ENCODE measurements at regions not wholly inside any gene's neighbourhood (a gene's known extent, or its start where the extent isn't known, plus 50 kb on each side); places are given as distances from the start of the nearest gene placed in this dataset.

GRCh38 chr14:38430522-38430921, 174.6 kb upstream of the CLEC14A start:
- Histone ChIP-seq H3K4me1 (no peaks in the 10 kb centered on the region), H3K27me3 (no peaks in the 10 kb centered on the region), H3K36me3 (no peaks in the 10 kb centered on the region), H3K4me3 (no peak overlapping the region), H3K27ac (no peak overlapping the region), H3K9me3 (no peaks in the 10 kb centered on the region)
- no peak for DNase-seq
- no peak for ATAC-seq
- TF ChIP-seq, protein P1, sequence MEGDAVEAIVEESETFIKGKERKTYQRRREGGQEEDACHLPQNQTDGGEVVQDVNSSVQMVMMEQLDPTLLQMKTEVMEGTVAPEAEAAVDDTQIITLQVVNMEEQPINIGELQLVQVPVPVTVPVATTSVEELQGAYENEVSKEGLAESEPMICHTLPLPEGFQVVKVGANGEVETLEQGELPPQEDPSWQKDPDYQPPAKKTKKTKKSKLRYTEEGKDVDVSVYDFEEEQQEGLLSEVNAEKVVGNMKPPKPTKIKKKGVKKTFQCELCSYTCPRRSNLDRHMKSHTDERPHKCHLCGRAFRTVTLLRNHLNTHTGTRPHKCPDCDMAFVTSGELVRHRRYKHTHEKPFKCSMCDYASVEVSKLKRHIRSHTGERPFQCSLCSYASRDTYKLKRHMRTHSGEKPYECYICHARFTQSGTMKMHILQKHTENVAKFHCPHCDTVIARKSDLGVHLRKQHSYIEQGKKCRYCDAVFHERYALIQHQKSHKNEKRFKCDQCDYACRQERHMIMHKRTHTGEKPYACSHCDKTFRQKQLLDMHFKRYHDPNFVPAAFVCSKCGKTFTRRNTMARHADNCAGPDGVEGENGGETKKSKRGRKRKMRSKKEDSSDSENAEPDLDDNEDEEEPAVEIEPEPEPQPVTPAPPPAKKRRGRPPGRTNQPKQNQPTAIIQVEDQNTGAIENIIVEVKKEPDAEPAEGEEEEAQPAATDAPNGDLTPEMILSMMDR (IDR thresholded peaks at IDR 0.05), result no peak
- intact Hi-C loops (cut with DNase I), result no loop called here

DNA sequence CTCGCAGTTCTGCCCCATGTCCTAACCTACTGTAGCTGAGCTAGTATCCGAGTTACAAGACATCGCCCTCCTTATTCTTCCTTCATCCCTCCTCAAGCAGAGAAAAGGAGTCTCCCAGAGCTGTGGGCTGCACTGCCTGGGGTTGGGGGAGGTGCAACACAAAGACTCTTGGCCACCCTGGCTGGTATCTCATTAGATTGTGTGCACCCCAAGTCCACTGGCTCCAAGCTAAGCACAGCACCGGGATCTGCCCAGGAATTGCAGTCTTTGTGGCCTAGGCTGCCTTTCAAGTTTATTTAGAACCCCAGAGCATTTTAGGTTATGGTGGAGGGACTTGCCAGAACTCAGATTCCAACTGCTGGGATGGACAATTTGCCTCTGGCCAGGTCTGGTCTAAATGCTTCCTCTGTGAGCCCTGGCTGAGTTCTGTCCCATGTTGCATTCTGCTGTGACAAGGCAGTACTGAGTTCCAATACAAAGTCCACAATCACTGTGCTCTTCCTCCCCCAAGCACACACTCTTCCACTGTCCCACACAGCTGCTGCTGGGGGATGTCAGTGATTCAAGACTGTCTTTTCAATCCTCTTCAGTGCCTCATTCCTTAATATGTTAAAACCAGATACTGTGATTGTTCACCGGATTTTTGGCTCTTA, 169.6 kb upstream of the CLEC14A start:
- H3K4me3 ChIP-seq, result no peak overlapping the region
- TF ChIP-seq, protein P1 (IDR thresholded peaks at IDR 0.05), result no peak
- no peaks in the 10 kb centered on the region for H3K27me3 ChIP-seq
- no peak overlapping the region for H3K27ac ChIP-seq
- ATAC-seq (no peak), DNase-seq (no peak)
- intact Hi-C loops (cut with DNase I), result no loop called here
- H3K4me1 ChIP-seq, result no peaks in the 10 kb centered on the region
- H3K9me3 ChIP-seq, result peaks cover 5% of the 10 kb centered on the region
- no peaks in the 10 kb centered on the region for H3K36me3 ChIP-seq

DNA sequence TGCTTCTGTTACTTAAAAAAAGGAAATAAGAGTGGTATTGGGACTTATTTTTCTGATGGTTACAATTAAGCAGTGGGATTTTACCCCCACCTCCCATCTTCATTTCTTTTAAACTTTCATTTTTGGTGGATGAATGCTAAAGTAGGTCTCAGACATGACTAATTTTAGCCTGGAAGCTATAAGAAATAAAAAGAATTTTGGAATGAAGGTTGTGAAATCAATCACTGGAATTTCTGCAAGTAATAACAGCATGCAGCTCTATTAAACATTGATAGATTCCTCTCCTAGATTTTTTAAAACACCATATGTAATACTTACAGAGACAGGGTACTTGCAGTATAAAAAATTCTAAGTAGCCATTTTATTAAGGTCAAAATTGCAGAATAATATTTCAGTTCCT, 164.2 kb upstream of the CLEC14A start:
- Histone ChIP-seq H3K36me3 (no peaks in the 10 kb centered on the region), H3K9me3 (peaks cover 5% of the 10 kb centered on the region), H3K4me3 (no peak overlapping the region), H3K27ac (no peak overlapping the region), H3K4me1 (no peaks in the 10 kb centered on the region), H3K27me3 (no peaks in the 10 kb centered on the region)
- ATAC-seq, result no peak
- no peak for DNase-seq
- intact Hi-C loops (cut with DNase I), result no loop called here
- TF ChIP-seq, protein P1 (IDR thresholded peaks at IDR 0.05), result no peak

DNA sequence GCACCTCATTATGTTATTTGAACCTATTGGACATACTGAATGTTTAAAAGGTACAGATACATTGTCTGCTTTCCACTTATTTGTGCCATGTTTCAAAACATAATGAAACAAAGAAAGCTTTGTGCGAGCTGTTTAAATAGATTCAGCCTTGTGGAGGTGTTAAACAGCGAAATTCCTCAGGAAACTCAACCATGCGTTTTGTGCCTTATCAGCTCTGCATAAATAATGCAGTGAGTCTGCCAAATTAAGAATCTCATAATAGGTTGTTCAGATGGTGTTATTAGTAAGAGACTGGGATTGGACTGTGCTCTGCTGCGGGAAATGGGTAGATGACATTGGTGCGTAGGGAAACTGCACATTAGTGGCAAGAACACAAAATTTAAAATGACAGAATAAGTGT, 163.7 kb upstream of the CLEC14A start:
- Histone ChIP-seq H3K36me3 (no peaks in the 10 kb centered on the region), H3K27ac (no peak overlapping the region)
- intact Hi-C loops (cut with DNase I), result no loop called here

DNA sequence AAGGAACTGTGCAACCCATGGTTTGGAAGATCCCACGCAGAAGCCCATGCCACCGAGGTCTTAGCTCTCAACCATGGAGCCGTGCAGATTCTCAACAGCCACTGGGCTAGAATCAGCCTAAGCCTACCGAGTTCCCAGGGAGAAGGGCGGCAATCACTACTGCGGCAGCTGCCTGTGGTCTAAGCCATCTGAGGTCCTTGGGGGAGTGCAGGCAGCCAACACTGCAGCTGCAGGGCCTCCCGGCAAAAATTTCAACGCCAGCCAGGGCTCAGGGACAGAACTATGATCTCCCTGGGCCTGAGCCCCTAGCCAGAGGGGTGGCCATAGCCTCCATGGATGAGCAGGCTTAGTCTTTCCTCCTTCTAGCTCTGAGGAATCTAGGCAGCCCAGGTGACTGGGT, 156.8 kb upstream of the CLEC14A start:
- DNase-seq (no peak), ATAC-seq (no peak)
- TF ChIP-seq, protein P1 (IDR thresholded peaks at IDR 0.05), result no peak
- Histone ChIP-seq H3K9me3 (no peaks in the 10 kb centered on the region), H3K36me3 (no peaks in the 10 kb centered on the region), H3K4me3 (no peak overlapping the region), H3K27me3 (no peaks in the 10 kb centered on the region), H3K27ac (no peak overlapping the region), H3K4me1 (no peaks in the 10 kb centered on the region)
- intact Hi-C loops (cut with DNase I), result no loop called here

More for the DNA sequence above, 163.7 kb upstream of the CLEC14A start:
- Histone ChIP-seq H3K9me3 (peaks cover 5% of the 10 kb centered on the region), H3K27me3 (no peaks in the 10 kb centered on the region), H3K4me3 (no peak overlapping the region), H3K4me1 (no peaks in the 10 kb centered on the region)
- TF ChIP-seq, protein P1 (IDR thresholded peaks at IDR 0.05), result no peak
- ATAC-seq, result no peak
- no peak for DNase-seq

DNA sequence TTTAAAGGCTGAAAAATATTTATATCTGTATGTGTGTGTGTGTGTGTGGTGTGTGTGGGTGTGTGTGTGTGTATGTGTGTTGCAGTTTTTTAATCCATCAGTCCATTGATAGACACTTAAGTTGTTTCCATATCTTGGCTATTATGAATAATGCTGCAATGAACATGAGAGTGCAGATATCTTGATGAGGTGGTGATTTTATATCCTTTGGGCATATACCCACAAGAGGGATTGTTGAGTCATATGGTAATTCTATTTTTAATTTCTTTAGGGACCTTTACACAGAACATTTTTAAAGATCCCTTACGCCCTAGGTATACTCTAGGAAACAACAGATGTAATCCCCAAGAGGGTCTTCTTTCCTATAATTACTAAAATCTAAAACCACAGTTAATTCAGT, 154.5 kb upstream of the CLEC14A start:
- no peaks in the 10 kb centered on the region for H3K27me3 ChIP-seq
- TF ChIP-seq, protein P1 (IDR thresholded peaks at IDR 0.05), result no peak
- H3K36me3 ChIP-seq, result no peaks in the 10 kb centered on the region
- no peaks in the 10 kb centered on the region for H3K4me1 ChIP-seq
- DNase-seq, result no peak
- H3K27ac ChIP-seq, result no peak overlapping the region
- no peak for ATAC-seq
- intact Hi-C loops (cut with DNase I), result no loop called here
- H3K4me3 ChIP-seq, result no peak overlapping the region
- H3K9me3 ChIP-seq, result no peaks in the 10 kb centered on the region
